ENCODE measurements at regions not wholly inside any gene's neighbourhood (a gene's known extent, or its start where the extent isn't known, plus 50 kb on each side); places are given as distances from the start of the nearest gene placed in this dataset.

GRCh38 chr11:19599681-19600080, 113.0 kb upstream of the NAV2 start:
- ChIA-PET CTCF (no interaction called here), POLR2A (no interaction called here)
- Histone ChIP-seq H3K27me3 (ENCODE audit: control insufficient read depth, insufficient read depth, low read length) (no peaks in the 10 kb centered on the region; the same call in 1 of the 2 replicates), H3K4me1 (ENCODE audit: control insufficient read depth, insufficient read depth, low read length) (no peaks in the 10 kb centered on the region), H3K27ac (ENCODE audit: low read length) (no peak overlapping the region), H3K9me3 (ENCODE audit: control insufficient read depth, insufficient read depth, low read depth, low read length) (no peaks in the 10 kb centered on the region), H3K36me3 (ENCODE audit: control insufficient read depth, insufficient read depth, low read length) (no peaks in the 10 kb centered on the region), H3K4me3 (ENCODE audit: low read depth in 2 of 2, low read length in 2 of 2) (no peak overlapping the region)
- BruUV-seq (replicated peaks): no TSS peak
- DNase-seq (ENCODE audit: low read depth, low spot score) (no peak), ATAC-seq (no peak)
- in situ Hi-C loops (cut with HindIII; ENCODE audit: low pct_unique_long_range_greater_than_20kb, low sequenced_read_pairs): no loop called here
- intact Hi-C loops (cut with micrococcal nuclease; ENCODE audit: unreplicated experiment): no loop called here
- TF ChIP-seq SIN3A (IDR thresholded peaks at IDR 0.05; ENCODE audit: borderline replicate concordance, insufficient read depth, low read depth, low read length) (no peak), POLR2AphosphoS5 (IDR thresholded peaks at IDR 0.05; ENCODE audit: low read depth, low read length) (no peak), TCF7L2 (IDR thresholded peaks at IDR 0.05; ENCODE audit: low read depth, low read length) (no peak), CTCF (IDR thresholded peaks at IDR 0.05) (no peak), REST (IDR thresholded peaks at IDR 0.05; ENCODE audit: insufficient read depth in 1 of 2, low read depth in 2 of 2, low read length in 1 of 2) (no peak)

GRCh38 chr11:19598876-19599486, 113.7 kb upstream of the NAV2 start:
- POLR2A ChIA-PET: no interaction called here
- Histone ChIP-seq H3K36me3 (ENCODE audit: control insufficient read depth, insufficient read depth, low read length) (no peaks in the 10 kb centered on the region), H3K9me3 (ENCODE audit: control insufficient read depth, insufficient read depth, low read depth, low read length) (no peaks in the 10 kb centered on the region), H3K27ac (ENCODE audit: low read length) (no peak overlapping the region), H3K4me3 (ENCODE audit: low read depth in 2 of 2, low read length in 2 of 2) (no peak overlapping the region), H3K27me3 (ENCODE audit: control insufficient read depth, insufficient read depth, low read length) (no peaks in the 10 kb centered on the region; the same call in 1 of the 2 replicates), H3K4me1 (ENCODE audit: control insufficient read depth, insufficient read depth, low read length) (no peaks in the 10 kb centered on the region)
- CTCF ChIA-PET: no interaction called here
- ATAC-seq: no peak
- no TSS peak for BruUV-seq (replicated peaks)
- in situ Hi-C loops (cut with HindIII; ENCODE audit: low pct_unique_long_range_greater_than_20kb, low sequenced_read_pairs) (no loop called here), intact Hi-C loops (cut with micrococcal nuclease; ENCODE audit: unreplicated experiment) (no loop called here)
- no peak for TF ChIP-seq TCF7L2 (IDR thresholded peaks at IDR 0.05; ENCODE audit: low read depth, low read length)
- no peak for TF ChIP-seq REST (IDR thresholded peaks at IDR 0.05; ENCODE audit: insufficient read depth in 1 of 2, low read depth in 2 of 2, low read length in 1 of 2)
- no peak for TF ChIP-seq POLR2AphosphoS5 (IDR thresholded peaks at IDR 0.05; ENCODE audit: low read depth, low read length)
- no peak for TF ChIP-seq CTCF (IDR thresholded peaks at IDR 0.05)
- no peak for TF ChIP-seq SIN3A (IDR thresholded peaks at IDR 0.05; ENCODE audit: borderline replicate concordance, insufficient read depth, low read depth, low read length)
- no peak for DNase-seq (ENCODE audit: low read depth, low spot score)
